HepG2 (cell line): ENCODE measurements at regions not wholly inside any gene's neighbourhood (a gene's known extent, or its start where the extent isn't known, plus 50 kb on each side); places are given as distances from the start of the nearest gene placed in this dataset.

Experiments used
- EZH2 ChIP-seq: conservative IDR thresholded peaks from 2 replicates; pipeline ENCODE4 v1.6.1; 2012; ENCODE audit warnings: mild to moderate bottlenecking, low read depth, low read length, moderate library complexity
- NCOR1 ChIP-seq: fragments of 200-600 bp; sonication (generic); IDR thresholded peaks from 2 replicates; pipeline ENCODE4 v1.7.0; 2017; ENCODE audit warnings: antibody characterized with exemption, low read length, borderline replicate concordance
- ZBTB4 ChIP-seq: sonication (generic); formaldehyde crosslinking; IDR thresholded peaks from 2 replicates; pipeline ENCODE4 v1.4.0; 2020; ENCODE audit warnings: missing genetic modification reagents, mild to moderate bottlenecking, borderline replicate concordance
- ZNF431 ChIP-seq: sonication (generic); formaldehyde crosslinking; IDR thresholded peaks from 2 replicates; pipeline ENCODE4 v1.9.0; 2022; ENCODE audit warnings: missing genetic modification reagents, low read depth, mild to moderate bottlenecking, borderline replicate concordance
- ZNF510 ChIP-seq: sonication (generic); formaldehyde crosslinking; IDR thresholded peaks from 2 replicates; pipeline ENCODE4 v1.4.0; 2020; ENCODE audit warnings: low read depth, mild to moderate bottlenecking, missing genetic modification reagents

GRCh38 chr3:182046166-182046764 lies 334.5 kb downstream of the SOX2 start:
- TF ChIP-seq NCOR1 (no peak), ZNF510 (no peak), ZNF431 (CRISPR knock-in tag) (no peak), ZBTB4 (CRISPR knock-in tag) (no peak), EZH2 (no peak)
